GM23338 (cell line): ENCODE measurements at regions not wholly inside any gene's neighbourhood (a gene's known extent, or its start where the extent isn't known, plus 50 kb on each side); places are given as distances from the start of the nearest gene placed in this dataset.

Experiments used
- ATAC-seq: fragments of 200-7000 bp; cut with Tn5 transposase; 3 replicates; pipeline ENCODE4 v1.9.1; 2020
- DNase-seq: peaks from one replicate; pipeline ENCODE4 v3.0.0-alpha.2; 2015; ENCODE audit warnings: low spot score
- H2AFZ ChIP-seq: fragments of 200-600 bp; sonication (generic); 2 replicates; pipeline ENCODE4 v1.8.0; 2016; ENCODE audit warnings: antibody characterized with exemption, mild to moderate bottlenecking, moderate library complexity
- H3F3A ChIP-seq: fragments of 200-600 bp; sonication (generic); replicated peaks from 2 replicates; pipeline ENCODE4 v1.8.0; 2017; ENCODE audit warnings: antibody characterized with exemption, mixed run types, low read depth
- H3K27ac ChIP-seq: fragments of 200-600 bp; sonication (generic); 2 replicates; pipeline ENCODE4 v1.6.1; 2016; ENCODE audit warnings: low read depth
- H3K27me3 ChIP-seq: fragments of 200-600 bp; sonication (generic); 2 replicates; pipeline ENCODE4 v1.8.0; 2016; ENCODE audit warnings: mild to moderate bottlenecking, mixed run types, moderate library complexity; ENCODE audit not compliant: insufficient read depth
- H3K36me3 ChIP-seq: fragments of 200-600 bp; sonication (generic); 2 replicates; pipeline ENCODE4 v1.8.0; 2016; ENCODE audit warnings: mild to moderate bottlenecking; ENCODE audit not compliant: insufficient read depth
- H3K4me1 ChIP-seq: fragments of 200-600 bp; sonication (generic); 2 replicates; pipeline ENCODE4 v1.8.0; 2016; ENCODE audit warnings: mild to moderate bottlenecking, moderate library complexity; ENCODE audit not compliant: insufficient read depth
- H3K4me2 ChIP-seq: fragments of 200-600 bp; sonication (generic); 2 replicates; pipeline ENCODE4 v1.7.1; 2017; ENCODE audit warnings: mixed run types
- H3K4me3 ChIP-seq: fragments of 200-600 bp; sonication (generic); 2 replicates; pipeline ENCODE4 v1.6.1; 2016; ENCODE audit warnings: mixed run types
- H3K79me2 ChIP-seq: fragments of 200-600 bp; sonication (generic); replicated peaks from 2 replicates; pipeline ENCODE4 v1.8.0; 2017; ENCODE audit warnings: mild to moderate bottlenecking; ENCODE audit not compliant: insufficient read depth
- H3K9me2 ChIP-seq: fragments of 200-600 bp; sonication (generic); 2 replicates; pipeline ENCODE4 v1.8.0; 2017; ENCODE audit not compliant: insufficient read depth
- H4K20me1 ChIP-seq: fragments of 200-600 bp; sonication (generic); replicated peaks from 2 replicates; pipeline ENCODE4 v1.8.0; 2017; ENCODE audit warnings: mild to moderate bottlenecking; ENCODE audit not compliant: insufficient read depth
- H3K27ac Mint-ChIP-seq: 2 replicates; pipeline ENCODE4 v1.8.0; 2020; ENCODE audit warnings: inconsistent platforms, mild to moderate bottlenecking, moderate library complexity, mixed read lengths
- H3K27me3 Mint-ChIP-seq: 3 replicates; pipeline ENCODE4 v1.8.0; 2022; ENCODE audit warnings: low read depth, mild to moderate bottlenecking, moderate library complexity, mixed read lengths, inconsistent platforms; ENCODE audit not compliant: insufficient read depth, poor library complexity
- H3K36me3 Mint-ChIP-seq: 3 replicates; pipeline ENCODE4 v1.8.0; 2021; ENCODE audit warnings: low read depth, mild to moderate bottlenecking, inconsistent platforms, moderate library complexity, mixed read lengths
- H3K4me1 Mint-ChIP-seq: 3 replicates; pipeline ENCODE4 v1.8.0; 2020; ENCODE audit warnings: mild to moderate bottlenecking, inconsistent platforms, mixed read lengths
- H3K4me3 Mint-ChIP-seq: 3 replicates; pipeline ENCODE4 v1.8.0; 2021; ENCODE audit warnings: moderate library complexity, mild to moderate bottlenecking, inconsistent platforms, mixed read lengths
- H3K9me3 Mint-ChIP-seq: 3 replicates; pipeline ENCODE4 v1.8.0; 2020; ENCODE audit warnings: moderate library complexity, mild to moderate bottlenecking, inconsistent platforms, mixed read lengths
- CTCF ChIP-seq, 2 experiments: fragments of 200-600 bp in 1 of 2; sonication (generic) in 1 of 2; conservative IDR thresholded peaks; 2 replicates each; pipeline versions ENCODE4 v1.5.1 to v1.6.1; 2016 to 2017; ENCODE audit warnings: antibody characterized with exemption in 2 of 2, low read depth in 2 of 2, mild to moderate bottlenecking in 2 of 2, moderate library complexity in 1 of 2
- ETS1 ChIP-seq: IDR thresholded peaks from 2 replicates; pipeline ENCODE4 v1.6.1; 2016; ENCODE audit warnings: antibody characterized with exemption
- EZH2 ChIP-seq: fragments of 200-600 bp; sonication (generic); IDR thresholded peaks from one replicate; pipeline ENCODE4 v1.8.0; 2017; ENCODE audit warnings: antibody characterized with exemption, mild to moderate bottlenecking, low read depth; ENCODE audit not compliant: unreplicated experiment
- EZH2phosphoT487 ChIP-seq: fragments of 200-600 bp; sonication (generic); IDR thresholded peaks from one replicate; pipeline ENCODE4 v1.8.1; 2018; ENCODE audit warnings: antibody characterized with exemption; ENCODE audit not compliant: unreplicated experiment
- POLR2AphosphoS5 ChIP-seq: IDR thresholded peaks from 2 replicates; pipeline ENCODE4 v1.6.1; 2016; ENCODE audit warnings: antibody characterized with exemption, low read depth
- ZNF114 ChIP-seq: fragments of 250-450 bp; sonication (Bioruptor Pico); IDR thresholded peaks from 2 replicates; pipeline ENCODE4 v1.5.0; 2020; ENCODE audit warnings: mild to moderate bottlenecking, moderate library complexity
- TF ChIP-seq, protein P1 (sequence below): IDR thresholded peaks from one replicate; pipeline ENCODE4 v1.6.1; 2018; ENCODE audit warnings: antibody characterized with exemption; ENCODE audit not compliant: unreplicated experiment
- TF ChIP-seq, protein P2 (sequence below): fragments of 250-450 bp; sonication (Bioruptor Pico); IDR thresholded peaks from 2 replicates; pipeline ENCODE4 v1.5.0; 2020; ENCODE audit warnings: mild to moderate bottlenecking, moderate library complexity

DNA sequence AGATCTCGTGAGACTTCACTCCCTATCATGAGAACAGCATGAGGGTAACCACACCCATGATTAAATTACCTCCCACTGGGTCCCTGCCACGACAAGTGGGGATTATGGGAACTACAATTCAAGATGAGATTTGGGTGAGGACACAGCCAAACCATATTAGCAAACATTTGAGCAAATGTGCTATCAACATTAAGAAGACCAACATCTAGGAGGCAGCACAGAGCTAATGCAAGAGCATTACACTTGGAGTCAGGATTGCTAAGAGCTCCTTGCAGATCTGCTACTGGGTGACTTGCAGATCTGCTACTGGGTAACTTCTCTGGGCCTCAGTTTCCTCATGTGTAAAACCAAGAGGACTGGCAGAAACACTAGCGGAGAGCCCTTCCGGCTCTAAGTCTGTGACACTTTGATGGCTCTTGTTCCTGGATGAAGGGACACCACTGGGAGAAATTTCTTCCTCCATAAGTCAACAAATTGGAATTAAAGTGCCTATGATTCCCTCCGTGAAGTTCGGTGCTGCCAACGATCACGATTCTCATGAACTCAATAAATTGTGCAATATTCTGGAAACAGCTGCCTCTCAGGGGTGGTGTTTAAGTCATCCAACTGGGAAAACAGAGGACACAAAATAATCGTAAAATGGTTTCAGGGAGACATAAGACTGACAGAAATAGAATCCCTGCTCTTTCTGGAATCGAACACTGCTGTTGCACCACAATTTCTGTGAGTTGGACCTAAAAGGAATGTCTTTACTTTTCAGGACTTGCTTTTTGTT is 115.8 kb upstream of the ITGB1 start:
- no peaks in the 10 kb centered on the region for H3K4me1 ChIP-seq
- Mint-ChIP-seq H3K27me3 (peaks cover 4% of the 10 kb centered on the region), H3K27ac (no peak overlapping the region), H3K9me3 (peaks cover 30% of the 10 kb centered on the region), H3K36me3 (peaks cover 26% of the 10 kb centered on the region), H3K4me1 (peaks cover 10% of the 10 kb centered on the region; the same call in 2 of the 3 replicates), H3K4me3 (no peak overlapping the region)
- no peaks in the 10 kb centered on the region for H3K79me2 ChIP-seq
- TF ChIP-seq, protein P1, sequence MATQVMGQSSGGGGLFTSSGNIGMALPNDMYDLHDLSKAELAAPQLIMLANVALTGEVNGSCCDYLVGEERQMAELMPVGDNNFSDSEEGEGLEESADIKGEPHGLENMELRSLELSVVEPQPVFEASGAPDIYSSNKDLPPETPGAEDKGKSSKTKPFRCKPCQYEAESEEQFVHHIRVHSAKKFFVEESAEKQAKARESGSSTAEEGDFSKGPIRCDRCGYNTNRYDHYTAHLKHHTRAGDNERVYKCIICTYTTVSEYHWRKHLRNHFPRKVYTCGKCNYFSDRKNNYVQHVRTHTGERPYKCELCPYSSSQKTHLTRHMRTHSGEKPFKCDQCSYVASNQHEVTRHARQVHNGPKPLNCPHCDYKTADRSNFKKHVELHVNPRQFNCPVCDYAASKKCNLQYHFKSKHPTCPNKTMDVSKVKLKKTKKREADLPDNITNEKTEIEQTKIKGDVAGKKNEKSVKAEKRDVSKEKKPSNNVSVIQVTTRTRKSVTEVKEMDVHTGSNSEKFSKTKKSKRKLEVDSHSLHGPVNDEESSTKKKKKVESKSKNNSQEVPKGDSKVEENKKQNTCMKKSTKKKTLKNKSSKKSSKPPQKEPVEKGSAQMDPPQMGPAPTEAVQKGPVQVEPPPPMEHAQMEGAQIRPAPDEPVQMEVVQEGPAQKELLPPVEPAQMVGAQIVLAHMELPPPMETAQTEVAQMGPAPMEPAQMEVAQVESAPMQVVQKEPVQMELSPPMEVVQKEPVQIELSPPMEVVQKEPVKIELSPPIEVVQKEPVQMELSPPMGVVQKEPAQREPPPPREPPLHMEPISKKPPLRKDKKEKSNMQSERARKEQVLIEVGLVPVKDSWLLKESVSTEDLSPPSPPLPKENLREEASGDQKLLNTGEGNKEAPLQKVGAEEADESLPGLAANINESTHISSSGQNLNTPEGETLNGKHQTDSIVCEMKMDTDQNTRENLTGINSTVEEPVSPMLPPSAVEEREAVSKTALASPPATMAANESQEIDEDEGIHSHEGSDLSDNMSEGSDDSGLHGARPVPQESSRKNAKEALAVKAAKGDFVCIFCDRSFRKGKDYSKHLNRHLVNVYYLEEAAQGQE: no peak
- TF ChIP-seq, protein P2, sequence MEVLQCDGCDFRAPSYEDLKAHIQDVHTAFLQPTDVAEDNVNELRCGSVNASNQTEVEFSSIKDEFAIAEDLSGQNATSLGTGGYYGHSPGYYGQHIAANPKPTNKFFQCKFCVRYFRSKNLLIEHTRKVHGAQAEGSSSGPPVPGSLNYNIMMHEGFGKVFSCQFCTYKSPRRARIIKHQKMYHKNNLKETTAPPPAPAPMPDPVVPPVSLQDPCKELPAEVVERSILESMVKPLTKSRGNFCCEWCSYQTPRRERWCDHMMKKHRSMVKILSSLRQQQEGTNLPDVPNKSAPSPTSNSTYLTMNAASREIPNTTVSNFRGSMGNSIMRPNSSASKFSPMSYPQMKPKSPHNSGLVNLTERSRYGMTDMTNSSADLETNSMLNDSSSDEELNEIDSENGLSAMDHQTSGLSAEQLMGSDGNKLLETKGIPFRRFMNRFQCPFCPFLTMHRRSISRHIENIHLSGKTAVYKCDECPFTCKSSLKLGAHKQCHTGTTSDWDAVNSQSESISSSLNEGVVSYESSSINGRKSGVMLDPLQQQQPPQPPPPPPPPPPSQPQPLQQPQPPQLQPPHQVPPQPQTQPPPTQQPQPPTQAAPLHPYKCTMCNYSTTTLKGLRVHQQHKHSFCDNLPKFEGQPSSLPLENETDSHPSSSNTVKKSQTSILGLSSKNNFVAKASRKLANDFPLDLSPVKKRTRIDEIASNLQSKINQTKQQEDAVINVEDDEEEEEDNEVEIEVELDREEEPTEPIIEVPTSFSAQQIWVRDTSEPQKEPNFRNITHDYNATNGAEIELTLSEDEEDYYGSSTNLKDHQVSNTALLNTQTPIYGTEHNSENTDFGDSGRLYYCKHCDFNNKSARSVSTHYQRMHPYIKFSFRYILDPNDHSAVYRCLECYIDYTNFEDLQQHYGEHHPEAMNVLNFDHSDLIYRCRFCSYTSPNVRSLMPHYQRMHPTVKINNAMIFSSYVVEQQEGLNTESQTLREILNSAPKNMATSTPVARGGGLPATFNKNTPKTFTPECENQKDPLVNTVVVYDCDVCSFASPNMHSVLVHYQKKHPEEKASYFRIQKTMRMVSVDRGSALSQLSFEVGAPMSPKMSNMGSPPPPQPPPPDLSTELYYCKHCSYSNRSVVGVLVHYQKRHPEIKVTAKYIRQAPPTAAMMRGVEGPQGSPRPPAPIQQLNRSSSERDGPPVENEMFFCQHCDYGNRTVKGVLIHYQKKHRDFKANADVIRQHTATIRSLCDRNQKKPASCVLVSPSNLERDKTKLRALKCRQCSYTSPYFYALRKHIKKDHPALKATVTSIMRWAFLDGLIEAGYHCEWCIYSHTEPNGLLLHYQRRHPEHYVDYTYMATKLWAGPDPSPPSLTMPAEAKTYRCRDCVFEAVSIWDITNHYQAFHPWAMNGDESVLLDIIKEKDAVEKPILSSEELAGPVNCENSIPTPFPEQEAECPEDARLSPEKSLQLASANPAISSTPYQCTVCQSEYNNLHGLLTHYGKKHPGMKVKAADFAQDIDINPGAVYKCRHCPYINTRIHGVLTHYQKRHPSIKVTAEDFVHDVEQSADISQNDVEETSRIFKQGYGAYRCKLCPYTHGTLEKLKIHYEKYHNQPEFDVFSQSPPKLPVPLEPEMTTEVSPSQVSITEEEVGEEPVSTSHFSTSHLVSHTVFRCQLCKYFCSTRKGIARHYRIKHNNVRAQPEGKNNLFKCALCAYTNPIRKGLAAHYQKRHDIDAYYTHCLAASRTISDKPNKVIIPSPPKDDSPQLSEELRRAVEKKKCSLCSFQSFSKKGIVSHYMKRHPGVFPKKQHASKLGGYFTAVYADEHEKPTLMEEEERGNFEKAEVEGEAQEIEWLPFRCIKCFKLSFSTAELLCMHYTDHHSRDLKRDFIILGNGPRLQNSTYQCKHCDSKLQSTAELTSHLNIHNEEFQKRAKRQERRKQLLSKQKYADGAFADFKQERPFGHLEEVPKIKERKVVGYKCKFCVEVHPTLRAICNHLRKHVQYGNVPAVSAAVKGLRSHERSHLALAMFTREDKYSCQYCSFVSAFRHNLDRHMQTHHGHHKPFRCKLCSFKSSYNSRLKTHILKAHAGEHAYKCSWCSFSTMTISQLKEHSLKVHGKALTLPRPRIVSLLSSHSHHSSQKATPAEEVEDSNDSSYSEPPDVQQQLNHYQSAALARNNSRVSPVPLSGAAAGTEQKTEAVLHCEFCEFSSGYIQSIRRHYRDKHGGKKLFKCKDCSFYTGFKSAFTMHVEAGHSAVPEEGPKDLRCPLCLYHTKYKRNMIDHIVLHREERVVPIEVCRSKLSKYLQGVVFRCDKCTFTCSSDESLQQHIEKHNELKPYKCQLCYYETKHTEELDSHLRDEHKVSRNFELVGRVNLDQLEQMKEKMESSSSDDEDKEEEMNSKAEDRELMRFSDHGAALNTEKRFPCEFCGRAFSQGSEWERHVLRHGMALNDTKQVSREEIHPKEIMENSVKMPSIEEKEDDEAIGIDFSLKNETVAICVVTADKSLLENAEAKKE (CRISPR knock-in tag): no peak
- no peak for TF ChIP-seq EZH2
- no peak for TF ChIP-seq POLR2AphosphoS5
- no peak for TF ChIP-seq ETS1
- TF ChIP-seq ZNF114 (CRISPR knock-in tag): no peak
- TF ChIP-seq EZH2phosphoT487: no peak
- TF ChIP-seq CTCF (conservative IDR thresholded peaks at IDR 0.05; ENCODE audit: low read depth in 2 of 2): peak; percentile 27 to 53
- DNase-seq: peak; percentile 32
- peak overlapping the region; percentile 58; the same call in 1 of the 2 replicates for H2AFZ ChIP-seq
- no peak overlapping the region for H3K27ac ChIP-seq
- no peak for ATAC-seq
- H4K20me1 ChIP-seq: no peaks in the 10 kb centered on the region
- no peak overlapping the region for H3K4me3 ChIP-seq
- H3K36me3 ChIP-seq: no peaks in the 10 kb centered on the region
- H3K4me2 ChIP-seq: no peak overlapping the region
- H3K27me3 ChIP-seq: no peaks in the 10 kb centered on the region
- H3F3A ChIP-seq: no peaks in the 10 kb centered on the region
- H3K9me2 ChIP-seq: no peaks in the 10 kb centered on the region; the same call in 1 of the 2 replicates
